Left ventricle myocardium inferior (tissue), 1 donor: ENCODE measurements at regions not wholly inside any gene's neighbourhood (a gene's known extent, or its start where the extent isn't known, plus 50 kb on each side); places are given as distances from the start of the nearest gene placed in this dataset.
A peak's percentile ranks its signal among the peaks of the same experiment; 100 is the strongest.

Experiments
- DNase-seq: peaks from one replicate; pipeline ENCODE4 v3.0.0-alpha.2; 2020
- H3K27ac ChIP-seq: fragments of 200-600 bp; replicated peaks from 2 replicates; pipeline ENCODE4 v1.8.0; 2021
- H3K27me3 ChIP-seq: fragments of 200-600 bp; 2 replicates; pipeline ENCODE4 v1.8.0; 2021; ENCODE audit warnings: low read depth
- H3K36me3 ChIP-seq: fragments of 200-600 bp; 2 replicates; pipeline ENCODE4 v1.8.0; 2021
- H3K4me1 ChIP-seq: fragments of 200-600 bp; 2 replicates; pipeline ENCODE4 v1.8.0; 2021
- H3K4me3 ChIP-seq: fragments of 200-600 bp; 2 replicates; pipeline ENCODE4 v1.8.0; 2021; ENCODE audit warnings: mild to moderate bottlenecking, moderate library complexity
- H3K9me3 ChIP-seq: fragments of 200-600 bp; replicated peaks from 2 replicates; pipeline ENCODE4 v1.8.0; 2021
- intact Hi-C: fragments of 100-400 bp; cut with micrococcal nuclease; formaldehyde crosslinking; loops from one replicate; pipeline ENCODE4 v1.11.0; 2022
- TF ChIP-seq, protein P1 (sequence below): fragments of 200-600 bp; IDR thresholded peaks from 2 replicates; pipeline ENCODE4 v1.8.0; 2021; ENCODE audit warnings: antibody characterized with exemption, mild to moderate bottlenecking, borderline replicate concordance
- donor health status: DM: no; HTN: yes; CAD: no; lungs with severe emphysema.

DNA sequence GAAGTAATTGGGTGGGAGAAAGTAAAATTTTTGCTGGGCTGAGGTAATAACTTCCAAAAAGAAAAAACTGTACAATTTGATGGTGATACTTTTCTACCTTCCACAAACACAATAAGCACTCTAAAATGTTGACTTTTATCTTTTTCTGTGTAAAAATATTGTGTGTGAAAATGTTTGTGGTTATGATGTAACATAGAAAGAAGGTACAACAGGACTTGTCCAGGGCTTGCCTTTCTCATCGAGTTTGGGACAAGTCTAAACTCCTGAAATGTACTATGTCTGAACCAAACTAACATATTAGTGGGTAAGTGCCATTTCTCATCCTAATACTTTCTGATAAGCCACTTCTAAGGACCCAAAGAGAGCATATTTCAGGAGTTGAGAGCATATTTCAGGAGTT lies 174.2 kb upstream of the PDGFD start:
- H3K36me3 ChIP-seq = no peaks in the 10 kb centered on the region
- TF ChIP-seq, protein P1, sequence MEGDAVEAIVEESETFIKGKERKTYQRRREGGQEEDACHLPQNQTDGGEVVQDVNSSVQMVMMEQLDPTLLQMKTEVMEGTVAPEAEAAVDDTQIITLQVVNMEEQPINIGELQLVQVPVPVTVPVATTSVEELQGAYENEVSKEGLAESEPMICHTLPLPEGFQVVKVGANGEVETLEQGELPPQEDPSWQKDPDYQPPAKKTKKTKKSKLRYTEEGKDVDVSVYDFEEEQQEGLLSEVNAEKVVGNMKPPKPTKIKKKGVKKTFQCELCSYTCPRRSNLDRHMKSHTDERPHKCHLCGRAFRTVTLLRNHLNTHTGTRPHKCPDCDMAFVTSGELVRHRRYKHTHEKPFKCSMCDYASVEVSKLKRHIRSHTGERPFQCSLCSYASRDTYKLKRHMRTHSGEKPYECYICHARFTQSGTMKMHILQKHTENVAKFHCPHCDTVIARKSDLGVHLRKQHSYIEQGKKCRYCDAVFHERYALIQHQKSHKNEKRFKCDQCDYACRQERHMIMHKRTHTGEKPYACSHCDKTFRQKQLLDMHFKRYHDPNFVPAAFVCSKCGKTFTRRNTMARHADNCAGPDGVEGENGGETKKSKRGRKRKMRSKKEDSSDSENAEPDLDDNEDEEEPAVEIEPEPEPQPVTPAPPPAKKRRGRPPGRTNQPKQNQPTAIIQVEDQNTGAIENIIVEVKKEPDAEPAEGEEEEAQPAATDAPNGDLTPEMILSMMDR = no peak
- DNase-seq = no peak
- H3K4me3 ChIP-seq = no peak overlapping the region
- peaks cover 5% of the 10 kb centered on the region for H3K9me3 ChIP-seq
- no peak overlapping the region for H3K27ac ChIP-seq
- peaks cover 12% of the 10 kb centered on the region for H3K4me1 ChIP-seq
- intact Hi-C loops = no loop called here
- H3K27me3 ChIP-seq = no peaks in the 10 kb centered on the region

DNA sequence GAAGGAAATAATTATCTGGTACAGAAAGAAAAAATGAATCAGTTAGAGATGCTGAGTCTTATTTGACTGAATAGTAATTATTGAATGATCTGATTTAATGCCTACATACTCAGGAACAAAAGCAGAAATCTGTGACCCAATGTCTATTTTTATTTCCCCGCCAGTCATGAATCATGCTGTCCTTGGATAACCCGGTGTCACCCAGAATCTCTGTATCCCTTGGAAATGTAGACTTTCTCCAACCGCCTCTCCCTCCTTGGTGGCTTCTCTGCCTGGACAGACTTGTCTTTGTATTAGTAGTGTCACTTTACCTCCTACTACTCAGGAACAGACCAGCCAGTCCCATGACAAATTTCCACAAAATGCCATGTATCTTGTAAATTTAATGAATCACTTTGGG lies 173.3 kb upstream of the PDGFD start:
- no peaks in the 10 kb centered on the region for H3K27me3 ChIP-seq
- TF ChIP-seq, protein P1 = no peak

DNA sequence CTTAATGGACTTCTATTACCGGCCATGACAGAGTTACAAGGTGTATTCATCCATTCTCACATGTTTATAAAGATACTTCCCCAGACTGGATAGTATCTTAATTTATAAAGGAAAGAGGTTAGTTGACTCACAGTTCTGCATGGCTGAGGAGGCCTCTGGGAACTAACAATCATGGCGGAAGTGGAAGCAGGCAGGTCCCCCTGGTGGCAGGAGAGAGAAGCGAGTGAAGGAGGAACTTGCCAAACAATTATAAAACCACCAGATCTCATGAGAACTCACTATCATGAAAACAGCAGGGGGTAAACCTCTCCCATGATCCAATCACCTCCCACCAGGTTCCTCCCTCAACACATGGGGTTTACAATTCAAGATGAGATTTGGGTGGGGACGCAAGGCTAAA lies 170.0 kb upstream of the PDGFD start:
- Histone ChIP-seq H3K4me1 (peaks cover 12% of the 10 kb centered on the region), H3K4me3 (no peak overlapping the region), H3K36me3 (no peaks in the 10 kb centered on the region), H3K9me3 (peaks cover under 1% of the 10 kb centered on the region), H3K27ac (no peak overlapping the region), H3K27me3 (no peaks in the 10 kb centered on the region)
- intact Hi-C loops = no loop called here
- TF ChIP-seq, protein P1 = no peak
- no peak for DNase-seq

More for the DNA sequence above, 173.3 kb upstream of the PDGFD start:
- Histone ChIP-seq H3K9me3 (peaks cover 5% of the 10 kb centered on the region), H3K36me3 (no peaks in the 10 kb centered on the region), H3K27ac (no peak overlapping the region), H3K4me3 (no peak overlapping the region), H3K4me1 (peaks cover 12% of the 10 kb centered on the region)
- intact Hi-C loops = no loop called here
- DNase-seq = no peak

DNA sequence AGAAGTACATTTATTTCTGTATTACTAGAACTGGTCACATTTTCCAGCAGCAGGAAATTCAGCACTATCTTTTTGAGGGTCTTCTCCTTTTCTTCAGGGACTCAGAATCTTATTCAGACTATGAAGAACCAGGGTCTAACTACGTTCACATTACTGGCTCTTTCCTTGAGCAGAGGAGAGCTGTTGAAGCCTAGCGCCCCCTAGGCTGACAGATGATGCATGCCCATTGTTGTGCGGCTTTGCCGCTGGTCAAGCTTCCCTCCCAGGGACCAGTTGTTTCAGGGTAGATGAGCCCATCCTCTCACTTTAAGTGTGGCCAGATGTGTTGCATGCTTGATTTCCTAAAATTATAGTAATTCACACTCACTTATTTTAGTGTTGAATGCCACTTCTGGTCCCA lies 168.2 kb upstream of the PDGFD start:
- Histone ChIP-seq H3K27ac (no peak overlapping the region), H3K4me1 (peaks cover 5% of the 10 kb centered on the region), H3K36me3 (no peaks in the 10 kb centered on the region), H3K4me3 (no peak overlapping the region), H3K27me3 (no peaks in the 10 kb centered on the region), H3K9me3 (no peaks in the 10 kb centered on the region)
- DNase-seq = no peak
- intact Hi-C loops = no loop called here
- TF ChIP-seq, protein P1 = no peak

DNA sequence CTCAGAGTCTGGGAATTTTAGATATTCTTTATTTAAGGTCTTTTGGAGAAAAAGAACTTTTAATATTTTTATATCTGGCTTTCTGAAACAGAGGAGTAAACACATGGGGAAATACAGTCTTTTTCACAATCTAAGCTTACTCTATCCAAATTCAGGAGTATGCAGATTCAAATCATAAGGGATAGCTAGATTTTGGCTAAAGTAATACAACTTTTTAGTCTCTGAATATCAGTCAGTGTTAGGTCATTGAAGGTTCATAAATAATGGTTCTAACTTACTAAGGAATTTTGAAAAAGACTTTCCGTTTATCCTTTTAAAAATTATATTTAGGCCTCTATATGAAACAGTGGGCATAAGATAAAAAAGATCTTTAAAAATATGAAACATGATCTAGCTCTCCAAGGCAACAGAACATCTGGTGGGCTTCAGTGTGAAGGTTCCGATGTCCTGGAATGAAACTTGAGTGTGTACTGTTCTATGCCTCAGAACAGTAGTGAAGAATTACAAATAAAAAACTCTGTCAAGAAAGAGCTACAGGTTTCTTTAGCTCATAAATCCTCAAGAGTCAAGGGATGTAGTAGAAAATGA lies 165.2 kb upstream of the PDGFD start:
- H3K27ac ChIP-seq = peak overlapping the region; percentile 43
- H3K27me3 ChIP-seq = no peaks in the 10 kb centered on the region
- H3K4me1 ChIP-seq = no peaks in the 10 kb centered on the region
- H3K4me3 ChIP-seq = no peak overlapping the region
- intact Hi-C loops = no loop called here
- DNase-seq = no peak
- TF ChIP-seq, protein P1 = no peak
- H3K36me3 ChIP-seq = no peaks in the 10 kb centered on the region
- H3K9me3 ChIP-seq = no peaks in the 10 kb centered on the region

DNA sequence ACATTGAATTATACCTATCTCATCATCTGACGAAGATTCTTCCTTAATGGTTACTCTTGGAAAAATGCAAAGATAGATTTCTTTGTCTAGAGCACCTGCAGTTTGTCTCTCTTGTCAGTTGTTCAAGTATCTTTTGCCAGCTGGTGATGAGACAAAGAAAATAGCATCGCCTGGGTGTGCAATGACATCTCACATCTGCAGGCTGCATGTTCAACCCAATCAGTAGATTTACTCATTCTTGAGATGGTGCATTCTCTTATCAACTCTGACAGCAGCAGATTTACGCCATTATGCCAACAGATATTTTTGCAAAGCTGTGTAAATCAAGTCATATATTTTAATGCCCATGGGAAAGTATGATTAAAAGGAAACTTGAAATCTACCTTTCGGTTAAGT lies 164.6 kb upstream of the PDGFD start:
- no peak overlapping the region for H3K4me3 ChIP-seq
- H3K27me3 ChIP-seq = no peaks in the 10 kb centered on the region
- H3K9me3 ChIP-seq = no peaks in the 10 kb centered on the region
- H3K27ac ChIP-seq = no peak overlapping the region
- no peaks in the 10 kb centered on the region for H3K36me3 ChIP-seq
- TF ChIP-seq, protein P1 = no peak
- DNase-seq = no peak
- intact Hi-C loops = no loop called here
- H3K4me1 ChIP-seq = no peaks in the 10 kb centered on the region
